Astrocyte (in vitro differentiated cells and primary cell): ENCODE measurements at regions not wholly inside any gene's neighbourhood (a gene's known extent, or its start where the extent isn't known, plus 50 kb on each side); places are given as distances from the start of the nearest gene placed in this dataset.

Source experiments
- DNase-seq: peaks from one replicate; pipeline ENCODE4 v3.0.0-alpha.2; 2010; ENCODE audit warnings: low read depth
- FAIRE-seq: peaks from 2 replicates; lab custom pipeline; 2011; peaks lifted over from hg19 to GRCh38; lab: Jason Lieb, UNC
- H2AFZ ChIP-seq: 2 replicates; pipeline ENCODE4 v1.6.0; 2012; ENCODE audit warnings: low read depth, low read length, inconsistent platforms
- H3K27ac ChIP-seq: 2 replicates; pipeline ENCODE4 v1.5.1; 2011; ENCODE audit warnings: low read depth, low read length, inconsistent platforms
- H3K27me3 ChIP-seq: 2 replicates; pipeline ENCODE4 v1.6.0; 2011; ENCODE audit warnings: low read length, inconsistent platforms; ENCODE audit not compliant: insufficient read depth
- H3K36me3 ChIP-seq: 2 replicates; pipeline ENCODE4 v1.5.1; 2011; ENCODE audit warnings: low read length, inconsistent platforms; ENCODE audit not compliant: insufficient read depth
- H3K4me1 ChIP-seq: 2 replicates; pipeline ENCODE4 v1.5.1; 2011; ENCODE audit warnings: low read length, inconsistent platforms; ENCODE audit not compliant: insufficient read depth
- H3K4me2 ChIP-seq: 2 replicates; pipeline ENCODE4 v1.6.0; 2012; ENCODE audit warnings: low read length, inconsistent platforms
- H3K4me3 ChIP-seq: 2 replicates; pipeline ENCODE4 v1.5.1; 2011; ENCODE audit warnings: low read depth, mild to moderate bottlenecking, low read length, inconsistent platforms; ENCODE audit not compliant: insufficient read depth
- H3K79me2 ChIP-seq: 2 replicates; pipeline ENCODE4 v1.6.0; 2012; ENCODE audit warnings: mild to moderate bottlenecking, low read length, inconsistent platforms; ENCODE audit not compliant: insufficient read depth
- H3K9ac ChIP-seq: 2 replicates; pipeline ENCODE4 v1.6.0; 2012; ENCODE audit warnings: mild to moderate bottlenecking, low read length, inconsistent platforms
- H3K9me3 ChIP-seq: 2 replicates; pipeline ENCODE4 v1.5.1; 2012; ENCODE audit warnings: low read depth, mild to moderate bottlenecking, low read length, inconsistent platforms; ENCODE audit not compliant: insufficient read depth
- H4K20me1 ChIP-seq: 2 replicates; pipeline ENCODE4 v1.6.0; 2012; ENCODE audit warnings: low read length, inconsistent platforms; ENCODE audit not compliant: insufficient read depth
- H3K27ac Mint-ChIP-seq: one replicate; pipeline ENCODE4 v1.8.0; 2021; ENCODE audit warnings: mild to moderate bottlenecking, mixed read lengths; ENCODE audit not compliant: unreplicated experiment
- H3K27me3 Mint-ChIP-seq: one replicate; pipeline ENCODE4 v1.8.0; 2021; ENCODE audit warnings: low read depth, mixed read lengths; ENCODE audit not compliant: unreplicated experiment
- H3K36me3 Mint-ChIP-seq: one replicate; pipeline ENCODE4 v1.8.0; 2021; ENCODE audit warnings: low read depth, mixed read lengths; ENCODE audit not compliant: unreplicated experiment
- H3K4me1 Mint-ChIP-seq: one replicate; pipeline ENCODE4 v1.8.0; 2021; ENCODE audit warnings: low read depth, mixed read lengths; ENCODE audit not compliant: unreplicated experiment
- H3K4me3 Mint-ChIP-seq: one replicate; pipeline ENCODE4 v1.8.0; 2021; ENCODE audit warnings: mild to moderate bottlenecking, moderate library complexity, mixed read lengths; ENCODE audit not compliant: unreplicated experiment
- H3K9me3 Mint-ChIP-seq: one replicate; pipeline ENCODE4 v1.8.0; 2021; ENCODE audit warnings: mild to moderate bottlenecking, mixed read lengths; ENCODE audit not compliant: unreplicated experiment
- CTCF ChIP-seq: IDR thresholded peaks from 2 replicates; pipeline ENCODE4 v1.5.1; 2011; ENCODE audit warnings: low read depth, mild to moderate bottlenecking, inconsistent platforms, low read length, moderate library complexity; ENCODE audit not compliant: insufficient read depth
- EZH2 ChIP-seq: IDR thresholded peaks from 2 replicates; pipeline ENCODE4 v1.6.1; 2012; ENCODE audit warnings: mild to moderate bottlenecking, low read length, inconsistent platforms; ENCODE audit not compliant: insufficient read depth

GRCh38 chr5:79875230-79875629, 115.8 kb downstream of the MTX3 start:
- Mint-ChIP-seq H3K4me3 (no peak overlapping the region), H3K36me3 (no peaks in the 10 kb centered on the region), H3K9me3 (peaks cover 4% of the 10 kb centered on the region), H3K27ac (no peak overlapping the region), H3K27me3 (peaks cover 9% of the 10 kb centered on the region), H3K4me1 (peaks cover 15% of the 10 kb centered on the region)
- H3K9me3 ChIP-seq = no peaks in the 10 kb centered on the region
- peaks cover 10% of the 10 kb centered on the region for H3K27me3 ChIP-seq
- H3K4me3 ChIP-seq = no peak overlapping the region
- no peak for TF ChIP-seq CTCF
- no peak for TF ChIP-seq EZH2
- no peak overlapping the region for H3K9ac ChIP-seq
- peak; percentile 16 for DNase-seq
- no peak for FAIRE-seq
- no peaks in the 10 kb centered on the region for H3K79me2 ChIP-seq
- H4K20me1 ChIP-seq = no peaks in the 10 kb centered on the region
- no peak overlapping the region for H2AFZ ChIP-seq
- H3K27ac ChIP-seq = no peak overlapping the region
- H3K4me1 ChIP-seq = no peaks in the 10 kb centered on the region
- no peaks in the 10 kb centered on the region for H3K36me3 ChIP-seq
- no peak overlapping the region for H3K4me2 ChIP-seq

GRCh38 chr5:79873187-79873586, 117.9 kb downstream of the MTX3 start:
- Histone ChIP-seq H3K4me3 (no peak overlapping the region), H3K27me3 (peaks cover 19% of the 10 kb centered on the region), H2AFZ (no peak overlapping the region), H3K36me3 (no peaks in the 10 kb centered on the region), H3K79me2 (no peaks in the 10 kb centered on the region), H4K20me1 (no peaks in the 10 kb centered on the region), H3K9ac (no peak overlapping the region), H3K4me2 (no peak overlapping the region), H3K4me1 (no peaks in the 10 kb centered on the region), H3K27ac (no peak overlapping the region), H3K9me3 (no peaks in the 10 kb centered on the region)
- peaks cover 15% of the 10 kb centered on the region for H3K4me1 Mint-ChIP-seq
- TF ChIP-seq CTCF (no peak), EZH2 (no peak)
- H3K9me3 Mint-ChIP-seq = no peaks in the 10 kb centered on the region
- no peak overlapping the region for H3K4me3 Mint-ChIP-seq
- no peak overlapping the region for H3K27ac Mint-ChIP-seq
- DNase-seq (no peak), FAIRE-seq (no peak)
- peaks cover 17% of the 10 kb centered on the region for H3K27me3 Mint-ChIP-seq
- no peaks in the 10 kb centered on the region for H3K36me3 Mint-ChIP-seq

GRCh38 chr5:79872291-79872690, 118.8 kb downstream of the MTX3 start:
- DNase-seq (no peak), FAIRE-seq (no peak)
- H3K9ac ChIP-seq = no peak overlapping the region
- peaks cover 15% of the 10 kb centered on the region for H3K4me1 Mint-ChIP-seq
- no peaks in the 10 kb centered on the region for H3K36me3 Mint-ChIP-seq
- H3K27me3 ChIP-seq = peaks cover 19% of the 10 kb centered on the region
- no peaks in the 10 kb centered on the region for H3K9me3 ChIP-seq
- no peaks in the 10 kb centered on the region for H3K9me3 Mint-ChIP-seq
- no peak overlapping the region for H2AFZ ChIP-seq
- no peaks in the 10 kb centered on the region for H4K20me1 ChIP-seq
- no peaks in the 10 kb centered on the region for H3K36me3 ChIP-seq
- peaks cover 19% of the 10 kb centered on the region for H3K27me3 Mint-ChIP-seq
- H3K79me2 ChIP-seq = no peaks in the 10 kb centered on the region
- no peak overlapping the region for H3K27ac Mint-ChIP-seq
- no peak for TF ChIP-seq CTCF
- TF ChIP-seq EZH2 = no peak
- H3K4me2 ChIP-seq = no peak overlapping the region
- H3K4me3 ChIP-seq = no peak overlapping the region
- H3K4me1 ChIP-seq = no peaks in the 10 kb centered on the region
- no peak overlapping the region for H3K4me3 Mint-ChIP-seq
- no peak overlapping the region for H3K27ac ChIP-seq
